ENCODE measurements at regions not wholly inside any gene's neighbourhood (a gene's known extent, or its start where the extent isn't known, plus 50 kb on each side); places are given as distances from the start of the nearest gene placed in this dataset.
A peak's percentile ranks its signal among the peaks of the same experiment; 100 is the strongest.

DNA sequence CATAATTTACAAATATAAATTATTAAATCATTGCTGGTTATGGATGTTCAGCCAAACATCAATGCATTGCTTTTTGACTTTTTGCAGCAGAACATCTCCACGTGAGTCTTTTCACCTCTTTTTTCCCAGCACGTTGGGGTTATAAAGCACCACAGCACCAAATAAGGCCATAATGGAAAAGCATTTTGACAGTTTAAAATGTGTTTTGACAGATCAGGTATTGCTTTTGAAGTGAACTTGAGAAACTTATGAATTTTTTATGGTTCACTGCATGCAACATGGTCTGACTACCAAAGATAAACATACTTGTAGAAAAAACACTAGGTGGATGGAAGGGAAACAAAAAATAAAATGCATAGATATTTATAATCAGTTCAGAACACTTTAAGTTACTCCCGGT is 622.4 kb downstream of the HTR1B start:
- ATAC-seq (no peak), FAIRE-seq (no peak), DNase-seq (no peak)
- H3K27ac ChIP-seq, result peak overlapping the region in 1 of 4 donors; percentile 38
- H3K27me3 ChIP-seq, result no peaks in the 10 kb centered on the region
- intact Hi-C loops (cut with DNase I), result no loop called here
- H3K9me3 ChIP-seq, result no peaks in the 10 kb centered on the region
- H3K4me3 ChIP-seq, result no peak overlapping the region
- H3K4me1 ChIP-seq, result peaks cover 0 to 12% (median 10%) of the 10 kb centered on the region in 3 donors
- 77 to 79% methylated on average over 3 of the region's 3 CpGs for WGBS, 2 donors
- H3K36me3 ChIP-seq, result no peaks in the 10 kb centered on the region
- TF ChIP-seq, protein P1, sequence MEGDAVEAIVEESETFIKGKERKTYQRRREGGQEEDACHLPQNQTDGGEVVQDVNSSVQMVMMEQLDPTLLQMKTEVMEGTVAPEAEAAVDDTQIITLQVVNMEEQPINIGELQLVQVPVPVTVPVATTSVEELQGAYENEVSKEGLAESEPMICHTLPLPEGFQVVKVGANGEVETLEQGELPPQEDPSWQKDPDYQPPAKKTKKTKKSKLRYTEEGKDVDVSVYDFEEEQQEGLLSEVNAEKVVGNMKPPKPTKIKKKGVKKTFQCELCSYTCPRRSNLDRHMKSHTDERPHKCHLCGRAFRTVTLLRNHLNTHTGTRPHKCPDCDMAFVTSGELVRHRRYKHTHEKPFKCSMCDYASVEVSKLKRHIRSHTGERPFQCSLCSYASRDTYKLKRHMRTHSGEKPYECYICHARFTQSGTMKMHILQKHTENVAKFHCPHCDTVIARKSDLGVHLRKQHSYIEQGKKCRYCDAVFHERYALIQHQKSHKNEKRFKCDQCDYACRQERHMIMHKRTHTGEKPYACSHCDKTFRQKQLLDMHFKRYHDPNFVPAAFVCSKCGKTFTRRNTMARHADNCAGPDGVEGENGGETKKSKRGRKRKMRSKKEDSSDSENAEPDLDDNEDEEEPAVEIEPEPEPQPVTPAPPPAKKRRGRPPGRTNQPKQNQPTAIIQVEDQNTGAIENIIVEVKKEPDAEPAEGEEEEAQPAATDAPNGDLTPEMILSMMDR (IDR thresholded peaks at IDR 0.05), result no peak

DNA sequence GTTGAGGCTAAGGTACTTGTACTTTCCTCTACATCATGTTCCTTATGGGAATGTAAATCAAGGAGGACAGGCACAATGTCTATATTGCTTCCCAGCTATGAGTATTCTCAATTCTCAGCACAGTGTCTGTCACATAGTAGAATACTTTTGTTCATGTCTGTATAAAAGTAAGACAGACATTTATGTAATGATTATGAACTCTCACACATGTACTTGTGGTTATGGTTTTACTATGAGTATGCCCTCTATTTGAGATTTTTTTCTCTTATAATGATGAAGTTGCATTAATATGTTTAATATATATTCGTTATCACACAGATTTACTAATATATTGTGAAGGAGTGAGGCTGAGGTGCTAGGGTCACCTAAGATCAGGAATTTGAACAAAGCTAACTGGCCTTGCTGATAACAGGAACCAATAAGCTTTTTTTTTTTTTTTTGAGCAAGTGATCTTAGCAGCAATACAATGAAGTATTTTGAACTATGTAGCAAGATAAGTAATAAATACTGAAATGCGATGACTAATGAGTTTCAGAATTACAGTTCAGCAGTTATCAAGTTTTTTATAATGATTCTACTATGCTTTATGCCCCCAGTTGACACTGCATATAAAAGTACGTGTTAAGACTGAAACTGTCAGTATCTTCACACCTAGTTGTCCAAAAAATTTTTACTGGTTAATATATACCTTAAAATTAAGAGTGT is 623.1 kb downstream of the HTR1B start:
- peak overlapping the region in 1 of 4 donors; percentile 38 for H3K27ac ChIP-seq
- no peaks in the 10 kb centered on the region for H3K27me3 ChIP-seq
- WGBS, 2 donors, result 33 to 39% methylated on average over 3 of the region's 3 CpGs
- intact Hi-C loops (cut with DNase I), result no loop called here
- TF ChIP-seq, protein P1 (IDR thresholded peaks at IDR 0.05), result no peak
- H3K36me3 ChIP-seq, result no peaks in the 10 kb centered on the region
- no peaks in the 10 kb centered on the region for H3K9me3 ChIP-seq
- H3K4me1 ChIP-seq, result peaks cover 0 to 12% (median 10%) of the 10 kb centered on the region in 3 donors
- ATAC-seq, result peak in 3 of 4 donors; percentile 44 to 63 (median 54)
- FAIRE-seq, result no peak
- no peak for DNase-seq
- no peak overlapping the region for H3K4me3 ChIP-seq

DNA sequence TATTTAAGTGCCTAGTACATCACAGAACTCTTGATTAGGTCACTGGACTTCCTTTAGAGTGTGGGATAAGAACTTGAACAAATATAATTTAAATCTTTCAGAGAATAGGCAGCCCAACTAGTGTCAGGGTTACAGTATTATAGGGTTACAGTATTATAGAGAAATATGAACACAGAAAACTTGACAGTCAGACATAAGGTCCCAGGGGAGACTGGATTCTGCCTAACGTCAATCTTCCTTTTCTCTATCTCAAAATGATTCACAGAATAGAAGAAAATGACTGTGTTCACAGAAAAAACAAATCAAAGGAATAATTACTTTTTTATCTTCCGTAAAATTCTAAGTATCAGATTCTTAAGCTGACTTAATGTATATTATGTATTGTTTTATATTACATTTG is 623.8 kb downstream of the HTR1B start:
- no peaks in the 10 kb centered on the region for H3K36me3 ChIP-seq
- ATAC-seq (no peak), FAIRE-seq (no peak), DNase-seq (no peak)
- 83 to 86% methylated on average over 2 of the region's 2 CpGs for WGBS, 2 donors
- TF ChIP-seq, protein P1 (IDR thresholded peaks at IDR 0.05), result no peak
- H3K27me3 ChIP-seq, result no peaks in the 10 kb centered on the region
- H3K9me3 ChIP-seq, result no peaks in the 10 kb centered on the region
- H3K4me3 ChIP-seq, result no peak overlapping the region
- H3K4me1 ChIP-seq, result peaks cover 0 to 12% (median 10%) of the 10 kb centered on the region in 3 donors
- peak overlapping the region in 1 of 4 donors; percentile 38 for H3K27ac ChIP-seq
- intact Hi-C loops (cut with DNase I), result no loop called here

DNA sequence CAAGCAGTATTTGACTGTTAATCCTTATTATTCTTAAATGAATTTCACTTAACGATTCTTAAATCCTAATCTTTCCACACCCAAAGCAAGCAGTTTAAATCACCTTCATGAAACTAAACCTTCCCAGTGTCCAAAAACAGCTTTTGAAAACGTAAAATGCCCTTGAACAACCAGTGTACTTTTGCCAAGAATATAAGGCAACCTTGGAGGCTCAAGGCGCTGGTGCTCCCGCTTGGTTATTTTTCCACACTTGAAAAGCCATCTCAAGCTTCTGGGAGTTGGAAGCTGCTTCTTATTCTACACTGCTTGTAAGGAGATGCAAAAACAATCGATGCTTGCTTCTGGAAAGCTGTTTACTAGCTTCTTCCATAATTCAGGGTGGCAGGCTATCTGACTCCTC is 625.7 kb downstream of the HTR1B start:
- DNase-seq (no peak), FAIRE-seq (no peak), ATAC-seq (peak in 2 of 4 donors; percentile 51 to 71)
- Histone ChIP-seq H3K27ac (no peak overlapping the region), H3K9me3 (no peaks in the 10 kb centered on the region), H3K27me3 (no peaks in the 10 kb centered on the region), H3K36me3 (no peaks in the 10 kb centered on the region), H3K4me1 (peaks cover 0 to 12% (median 10%) of the 10 kb centered on the region in 3 donors), H3K4me3 (no peak overlapping the region)
- intact Hi-C loops (cut with DNase I), result no loop called here
- TF ChIP-seq, protein P1 (IDR thresholded peaks at IDR 0.05), result no peak
- WGBS, 2 donors, result 28 to 33% methylated on average over 5 of the region's 5 CpGs

DNA sequence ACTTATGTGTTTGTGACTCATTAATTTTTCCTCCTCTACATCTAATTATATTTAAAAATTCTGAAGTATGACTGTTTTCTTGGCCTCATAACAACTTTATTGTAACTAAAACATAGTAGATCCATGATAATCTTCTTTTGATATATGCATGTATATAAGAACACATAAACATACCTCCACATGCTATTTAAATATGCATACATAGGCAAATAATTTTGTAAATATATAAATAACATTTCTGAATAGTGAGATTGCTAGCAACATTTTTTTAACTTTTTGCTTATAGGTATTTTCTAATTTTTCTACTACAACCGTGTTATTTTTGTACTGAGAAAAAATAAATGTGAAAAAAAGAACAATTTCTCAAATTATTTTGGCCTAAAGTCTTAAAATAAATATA is 627.6 kb downstream of the HTR1B start:
- Histone ChIP-seq H3K27ac (no peak overlapping the region), H3K36me3 (no peaks in the 10 kb centered on the region), H3K9me3 (no peaks in the 10 kb centered on the region), H3K4me3 (no peak overlapping the region), H3K4me1 (peaks cover 0 to 17% (median 10%) of the 10 kb centered on the region in 3 donors), H3K27me3 (no peaks in the 10 kb centered on the region)
- 81 to 91% methylated on average over 1 of the region's 1 CpG for WGBS, 2 donors
- intact Hi-C loops (cut with DNase I), result no loop called here
- TF ChIP-seq, protein P1 (IDR thresholded peaks at IDR 0.05), result no peak
- DNase-seq (no peak), FAIRE-seq (no peak), ATAC-seq (no peak)
